ENCODE measurements at regions not wholly inside any gene's neighbourhood (a gene's known extent, or its start where the extent isn't known, plus 50 kb on each side); places are given as distances from the start of the nearest gene placed in this dataset.

DNA sequence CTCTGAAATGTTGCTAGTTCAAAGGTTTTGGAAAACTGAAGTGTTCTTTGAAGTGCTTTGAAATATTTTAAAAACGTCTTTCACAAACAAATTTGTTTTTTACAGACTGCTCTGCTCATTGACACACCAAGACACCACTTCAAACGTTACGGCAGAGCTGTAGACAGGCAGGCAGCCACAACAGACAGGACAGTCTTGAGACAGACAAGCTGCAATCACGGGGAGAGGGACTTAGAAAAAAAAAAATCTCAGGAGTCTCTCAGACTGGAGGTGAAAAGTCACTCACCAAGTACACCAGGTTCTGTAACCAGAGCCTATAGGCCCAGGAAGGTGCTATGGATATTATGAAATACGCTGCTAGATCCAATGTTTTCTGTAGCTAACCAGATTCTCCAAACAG, 135.4 kb downstream of the ISL1 start:
- H3K79me2 ChIP-seq (ENCODE audit: low read length), result no peaks in the 10 kb centered on the region
- no peak for DNase-seq
- no peak overlapping the region for H2AFZ ChIP-seq (ENCODE audit: low read length)

DNA sequence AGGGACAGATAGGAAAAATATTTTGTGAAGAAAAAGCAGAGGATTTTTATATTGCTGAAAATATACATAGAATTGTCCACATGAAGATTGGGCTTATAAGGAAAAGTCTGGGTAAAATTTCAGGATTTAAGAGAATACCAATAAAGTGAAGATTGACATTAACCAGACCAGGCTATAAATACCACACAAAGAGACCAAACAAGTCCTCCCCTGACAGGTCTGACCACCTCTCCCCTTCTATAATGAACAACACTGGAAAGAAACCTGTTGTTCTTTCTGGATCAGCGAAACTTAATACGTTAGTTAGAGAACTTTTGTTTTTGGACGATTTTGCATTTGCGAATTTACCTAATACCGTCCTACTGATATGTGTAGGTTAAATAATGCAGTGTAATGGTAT, 138.3 kb downstream of the ISL1 start:
- Histone ChIP-seq H4K20me1 (ENCODE audit: insufficient read depth, low read length) (no peaks in the 10 kb centered on the region), H3K9me3 (replicated peaks; ENCODE audit: insufficient read depth, low read length) (no peaks in the 10 kb centered on the region), H3K4me2 (ENCODE audit: low read depth, low read length) (no peak overlapping the region), H3K4me1 (ENCODE audit: low read length) (no peaks in the 10 kb centered on the region), H3K4me3 (ENCODE audit: low read length) (no peak overlapping the region), H3F3A (ENCODE audit: insufficient read depth, low read length) (no peaks in the 10 kb centered on the region), H2AFZ (ENCODE audit: low read length) (no peak overlapping the region), H3K27ac (ENCODE audit: low read length) (no peak overlapping the region), H3K9ac (ENCODE audit: low read length) (no peak overlapping the region), H3K9me2 (replicated peaks; ENCODE audit: insufficient read depth, low read length) (no peaks in the 10 kb centered on the region), H3K79me2 (ENCODE audit: low read length) (no peaks in the 10 kb centered on the region), H3K36me3 (replicated peaks; ENCODE audit: insufficient read depth, low read length) (no peaks in the 10 kb centered on the region; the same call in 1 of the 2 replicates), H3K27me3 (replicated peaks; ENCODE audit: insufficient read depth, low read length) (no peaks in the 10 kb centered on the region)
- DNase-seq, result no peak
- TF ChIP-seq EZH2phosphoT487 (IDR thresholded peaks at IDR 0.05; ENCODE audit: low read length) (no peak), EZH2 (optimal IDR thresholded peaks at IDR 0.05; ENCODE audit: low read depth, low read length) (no peak)
- TF ChIP-seq, protein P1, sequence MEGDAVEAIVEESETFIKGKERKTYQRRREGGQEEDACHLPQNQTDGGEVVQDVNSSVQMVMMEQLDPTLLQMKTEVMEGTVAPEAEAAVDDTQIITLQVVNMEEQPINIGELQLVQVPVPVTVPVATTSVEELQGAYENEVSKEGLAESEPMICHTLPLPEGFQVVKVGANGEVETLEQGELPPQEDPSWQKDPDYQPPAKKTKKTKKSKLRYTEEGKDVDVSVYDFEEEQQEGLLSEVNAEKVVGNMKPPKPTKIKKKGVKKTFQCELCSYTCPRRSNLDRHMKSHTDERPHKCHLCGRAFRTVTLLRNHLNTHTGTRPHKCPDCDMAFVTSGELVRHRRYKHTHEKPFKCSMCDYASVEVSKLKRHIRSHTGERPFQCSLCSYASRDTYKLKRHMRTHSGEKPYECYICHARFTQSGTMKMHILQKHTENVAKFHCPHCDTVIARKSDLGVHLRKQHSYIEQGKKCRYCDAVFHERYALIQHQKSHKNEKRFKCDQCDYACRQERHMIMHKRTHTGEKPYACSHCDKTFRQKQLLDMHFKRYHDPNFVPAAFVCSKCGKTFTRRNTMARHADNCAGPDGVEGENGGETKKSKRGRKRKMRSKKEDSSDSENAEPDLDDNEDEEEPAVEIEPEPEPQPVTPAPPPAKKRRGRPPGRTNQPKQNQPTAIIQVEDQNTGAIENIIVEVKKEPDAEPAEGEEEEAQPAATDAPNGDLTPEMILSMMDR (IDR thresholded peaks at IDR 0.05; ENCODE audit: low read length), result no peak

More for the DNA sequence above, 135.4 kb downstream of the ISL1 start:
- TF ChIP-seq EZH2phosphoT487 (IDR thresholded peaks at IDR 0.05; ENCODE audit: low read length) (no peak), EZH2 (optimal IDR thresholded peaks at IDR 0.05; ENCODE audit: low read depth, low read length) (no peak)
- TF ChIP-seq, protein P1 (IDR thresholded peaks at IDR 0.05; ENCODE audit: low read length), result no peak
- H3K9me3 ChIP-seq (replicated peaks; ENCODE audit: insufficient read depth, low read length), result no peaks in the 10 kb centered on the region
- no peaks in the 10 kb centered on the region for H4K20me1 ChIP-seq (ENCODE audit: insufficient read depth, low read length)
- no peak overlapping the region for H3K4me2 ChIP-seq (ENCODE audit: low read depth, low read length)
- H3K9ac ChIP-seq (ENCODE audit: low read length), result no peak overlapping the region
- H3K27ac ChIP-seq (ENCODE audit: low read length), result no peak overlapping the region
- no peaks in the 10 kb centered on the region; the same call in 1 of the 2 replicates for H3K36me3 ChIP-seq (replicated peaks; ENCODE audit: insufficient read depth, low read length)
- H3K4me1 ChIP-seq (ENCODE audit: low read length), result no peaks in the 10 kb centered on the region
- no peak overlapping the region for H3K4me3 ChIP-seq (ENCODE audit: low read length)
- H3K9me2 ChIP-seq (replicated peaks; ENCODE audit: insufficient read depth, low read length), result no peaks in the 10 kb centered on the region
- H3F3A ChIP-seq (ENCODE audit: insufficient read depth, low read length), result no peaks in the 10 kb centered on the region
- no peaks in the 10 kb centered on the region for H3K27me3 ChIP-seq (replicated peaks; ENCODE audit: insufficient read depth, low read length)

DNA sequence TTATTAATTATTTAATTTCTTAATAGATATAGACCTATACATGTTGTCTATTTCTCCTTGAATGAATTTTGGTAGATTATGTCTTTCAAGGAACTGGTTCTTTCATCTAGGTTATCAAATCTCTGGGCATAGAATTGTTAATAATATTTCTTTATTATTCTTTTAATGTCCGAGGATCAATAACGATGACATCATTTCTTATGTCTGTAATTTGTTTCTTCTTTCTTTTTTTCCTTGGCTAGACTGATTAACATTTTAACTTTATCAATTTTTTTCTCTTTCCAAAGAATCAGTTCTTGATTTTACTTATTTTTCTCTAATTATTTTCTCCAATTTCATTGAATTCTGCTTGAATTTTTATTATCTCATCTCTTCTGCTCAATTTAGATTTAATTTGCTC, 156.0 kb downstream of the ISL1 start:
- Histone ChIP-seq H3K27me3 (replicated peaks; ENCODE audit: insufficient read depth, low read length) (no peaks in the 10 kb centered on the region), H3K4me3 (ENCODE audit: low read length) (no peak overlapping the region), H3K4me1 (ENCODE audit: low read length) (no peaks in the 10 kb centered on the region), H3K9me2 (replicated peaks; ENCODE audit: insufficient read depth, low read length) (no peaks in the 10 kb centered on the region), H4K20me1 (ENCODE audit: insufficient read depth, low read length) (no peaks in the 10 kb centered on the region), H3K9me3 (replicated peaks; ENCODE audit: insufficient read depth, low read length) (no peaks in the 10 kb centered on the region), H3F3A (ENCODE audit: insufficient read depth, low read length) (no peaks in the 10 kb centered on the region), H3K79me2 (ENCODE audit: low read length) (no peaks in the 10 kb centered on the region), H3K4me2 (ENCODE audit: low read depth, low read length) (no peak overlapping the region), H2AFZ (ENCODE audit: low read length) (no peak overlapping the region), H3K36me3 (replicated peaks; ENCODE audit: insufficient read depth, low read length) (no peaks in the 10 kb centered on the region), H3K27ac (ENCODE audit: low read length) (no peak overlapping the region), H3K9ac (ENCODE audit: low read length) (no peak overlapping the region)
- DNase-seq, result no peak
- TF ChIP-seq EZH2 (optimal IDR thresholded peaks at IDR 0.05; ENCODE audit: low read depth, low read length) (no peak), EZH2phosphoT487 (IDR thresholded peaks at IDR 0.05; ENCODE audit: low read length) (no peak)
- TF ChIP-seq, protein P1 (IDR thresholded peaks at IDR 0.05; ENCODE audit: low read length), result no peak
